B cell (primary cell): ENCODE measurements at regions not wholly inside any gene's neighbourhood (a gene's known extent, or its start where the extent isn't known, plus 50 kb on each side); places are given as distances from the start of the nearest gene placed in this dataset.

Source experiments
- ATAC-seq: fragments of 200-7000 bp; cut with Tn5 transposase; one replicate; pipeline ENCODE4 v1.10.0; 2021; ENCODE audit warnings: low read depth, mild to moderate bottlenecking, moderate number of reproducible peaks, moderate library complexity
- CTCF ChIA-PET: fragments of 350-600 bp; sonication (Branson Sonifier 250); formaldehyde crosslinking; loops from one replicate; lab custom pipeline; 2021; ENCODE audit warnings: antibody characterized with exemption, inconsistent platforms; lab: Charles Lee
- POLR2A ChIA-PET: fragments of 350-600 bp; sonication (Branson Sonifier 250); formaldehyde crosslinking; loops from one replicate; lab custom pipeline; 2021; ENCODE audit warnings: antibody characterized with exemption; lab: Charles Lee
- DNase-seq: peaks from one replicate; pipeline ENCODE4 v3.0.0; 2013
- H2AFZ ChIP-seq: 2 replicates; pipeline ENCODE4 v1.6.1; 2012; ENCODE audit warnings: mild to moderate bottlenecking, low read depth, low read length; ENCODE audit not compliant: insufficient read depth, poor library complexity, severe bottlenecking
- H3K27ac ChIP-seq, 2 donors: 1 replicate in 1 of 2; 2 replicates in 1 of 2; pipeline ENCODE4 v1.5.1; 2012 to 2013; ENCODE audit warnings: low read length in 2 of 2, mild to moderate bottlenecking in 2 of 2, moderate library complexity in 1 of 2
- H3K27me3 ChIP-seq, 4 experiments: fragments of 200-600 bp in 1 of 4; sonication (generic) in 1 of 4; replicated peaks in 1 of 4; 1 replicate in 2 of 4; 2 replicates in 2 of 4; pipeline versions ENCODE4 v1.6.1 to v1.7.0; 2013 to 2016; ENCODE audit warnings: low read length in 3 of 4, mild to moderate bottlenecking in 2 of 4, mixed read lengths in 1 of 4, moderate library complexity in 1 of 4; ENCODE audit not compliant: insufficient read depth in 4 of 4, control insufficient read depth in 3 of 4; ENCODE audit errors: control extremely low read depth in 1 of 4
- H3K36me3 ChIP-seq, 2 experiments: replicated peaks in 1 of 2; 1 replicate in 1 of 2; 2 replicates in 1 of 2; pipeline versions ENCODE4 v1.6.1 to v1.7.1; 2013; ENCODE audit warnings: low read length in 1 of 2; ENCODE audit not compliant: insufficient read depth in 2 of 2, control insufficient read depth in 1 of 2; ENCODE audit errors: control extremely low read depth in 1 of 2, extremely low read depth in 1 of 2
- H3K4me1 ChIP-seq, 2 donors: fragments of 200-600 bp in 1 of 2; sonication (generic) in 1 of 2; 1 replicate in 1 of 2; 2 replicates in 1 of 2; pipeline versions ENCODE4 v1.5.1 to v1.6.1; 2013 to 2017; ENCODE audit warnings: low read length in 2 of 2; ENCODE audit not compliant: control insufficient read depth in 2 of 2, insufficient read depth in 2 of 2
- H3K4me2 ChIP-seq: replicated peaks from 2 replicates; pipeline ENCODE3; 2012; ENCODE audit warnings: mild to moderate bottlenecking, low read depth, low read length; ENCODE audit not compliant: poor library complexity, severe bottlenecking
- H3K4me3 ChIP-seq, 5 experiments: fragments of 200-600 bp in 1 of 5; sonication (generic) in 1 of 5; 1 replicate in 3 of 5; 2 replicates in 2 of 5; pipeline versions ENCODE4 v1.5.1 to v1.7.0; 2011 to 2016; ENCODE audit warnings: low read length in 4 of 5, mild to moderate bottlenecking in 4 of 5, low read depth in 2 of 5, control low read depth in 1 of 5, moderate library complexity in 1 of 5; ENCODE audit not compliant: insufficient read depth in 1 of 5; ENCODE audit errors: control extremely low read depth in 1 of 5, extremely low read depth in 1 of 5
- H3K79me2 ChIP-seq: fragments of 200-600 bp; sonication (generic); one replicate; pipeline ENCODE4 v1.6.0; 2016; ENCODE audit warnings: low read length; ENCODE audit not compliant: control insufficient read depth, insufficient read depth
- H3K9ac ChIP-seq: fragments of 200-600 bp; sonication (generic); 2 replicates; pipeline ENCODE4 v1.6.1; 2017; ENCODE audit warnings: mild to moderate bottlenecking, low read length, moderate library complexity
- H3K9me3 ChIP-seq, 3 donors: one replicate each; pipeline versions ENCODE4 v1.6.1 to v1.7.1; 2013; ENCODE audit warnings: low read length in 2 of 3; ENCODE audit not compliant: control insufficient read depth in 2 of 3, insufficient read depth in 1 of 3; ENCODE audit errors: control extremely low read depth in 1 of 3
- H4K20me1 ChIP-seq: 2 replicates; pipeline ENCODE4 v1.6.0; 2012; ENCODE audit warnings: mild to moderate bottlenecking, low read length; ENCODE audit not compliant: insufficient read depth, control insufficient read depth, poor library complexity, severe bottlenecking
- H3K27ac Mint-ChIP-seq: one replicate; pipeline ENCODE4 v1.8.0; 2021; ENCODE audit warnings: mixed read lengths
- H3K27me3 Mint-ChIP-seq: one replicate; pipeline ENCODE4 v1.8.0; 2021; ENCODE audit warnings: mixed read lengths
- H3K4me1 Mint-ChIP-seq: one replicate; pipeline ENCODE4 v1.8.0; 2021; ENCODE audit warnings: mixed read lengths
- H3K4me3 Mint-ChIP-seq: one replicate; pipeline ENCODE4 v1.8.0; 2021; ENCODE audit warnings: mixed read lengths
- H3K9me3 Mint-ChIP-seq: one replicate; pipeline ENCODE4 v1.8.0; 2022; ENCODE audit warnings: mixed read lengths; ENCODE audit not compliant: insufficient read depth
- EZH2 ChIP-seq: IDR thresholded peaks from 2 replicates; pipeline ENCODE4 v1.6.1; 2012; ENCODE audit warnings: borderline replicate concordance, low read depth, mild to moderate bottlenecking, moderate library complexity, low read length; ENCODE audit not compliant: insufficient read depth, poor library complexity, severe bottlenecking
- whole genome bisulfite sequencing: methylation state at CpG from one replicate; pipeline ENCODE4 v1.1.5; 2013; ENCODE audit warnings: missing lambda C conversion rate; ENCODE audit not compliant: insufficient coverage; 5-methylcytosine and 5-hydroxymethylcytosine counted together
- intact Hi-C: fragments of 100-400 bp; cut with micrococcal nuclease; formaldehyde crosslinking; loops from one replicate; pipeline ENCODE4 v1.10.0; 2022
- TF ChIP-seq, protein P1 (sequence below): fragments of 200-600 bp; IDR thresholded peaks from one replicate; pipeline ENCODE4 v1.8.0; 2022; ENCODE audit warnings: antibody characterized with exemption, mild to moderate bottlenecking

DNA sequence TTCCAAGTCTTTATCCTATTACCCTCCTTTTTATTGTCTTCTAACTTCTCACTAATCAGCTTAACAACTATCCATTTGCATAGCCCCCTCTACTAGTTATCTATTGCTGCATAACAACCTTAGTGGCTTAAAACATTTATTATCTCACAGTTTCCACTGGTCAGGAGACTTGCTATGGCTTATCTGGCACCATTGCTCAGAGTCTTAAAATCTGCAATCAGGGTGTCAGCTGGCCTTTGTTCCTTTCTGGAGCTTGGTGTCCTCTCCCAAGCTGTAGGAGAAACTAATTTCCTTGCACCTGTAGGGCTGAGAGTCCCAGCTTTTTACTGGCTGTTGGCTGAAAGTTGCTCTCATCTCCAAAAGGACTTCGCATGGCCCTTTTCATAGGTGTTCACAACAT is 137.0 kb upstream of the SMIM31 start:
- H3K27ac ChIP-seq: no peak overlapping the region
- no peak overlapping the region for H3K4me3 ChIP-seq
- TF ChIP-seq, protein P1, sequence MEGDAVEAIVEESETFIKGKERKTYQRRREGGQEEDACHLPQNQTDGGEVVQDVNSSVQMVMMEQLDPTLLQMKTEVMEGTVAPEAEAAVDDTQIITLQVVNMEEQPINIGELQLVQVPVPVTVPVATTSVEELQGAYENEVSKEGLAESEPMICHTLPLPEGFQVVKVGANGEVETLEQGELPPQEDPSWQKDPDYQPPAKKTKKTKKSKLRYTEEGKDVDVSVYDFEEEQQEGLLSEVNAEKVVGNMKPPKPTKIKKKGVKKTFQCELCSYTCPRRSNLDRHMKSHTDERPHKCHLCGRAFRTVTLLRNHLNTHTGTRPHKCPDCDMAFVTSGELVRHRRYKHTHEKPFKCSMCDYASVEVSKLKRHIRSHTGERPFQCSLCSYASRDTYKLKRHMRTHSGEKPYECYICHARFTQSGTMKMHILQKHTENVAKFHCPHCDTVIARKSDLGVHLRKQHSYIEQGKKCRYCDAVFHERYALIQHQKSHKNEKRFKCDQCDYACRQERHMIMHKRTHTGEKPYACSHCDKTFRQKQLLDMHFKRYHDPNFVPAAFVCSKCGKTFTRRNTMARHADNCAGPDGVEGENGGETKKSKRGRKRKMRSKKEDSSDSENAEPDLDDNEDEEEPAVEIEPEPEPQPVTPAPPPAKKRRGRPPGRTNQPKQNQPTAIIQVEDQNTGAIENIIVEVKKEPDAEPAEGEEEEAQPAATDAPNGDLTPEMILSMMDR: no peak
- TF ChIP-seq EZH2: no peak
- no peaks in the 10 kb centered on the region for H3K79me2 ChIP-seq
- ATAC-seq (no peak), DNase-seq (no peak)
- H3K4me2 ChIP-seq: no peak overlapping the region
- no peak overlapping the region for H3K4me3 Mint-ChIP-seq
- no peaks in the 10 kb centered on the region for H3K9me3 Mint-ChIP-seq
- ChIA-PET CTCF (no interaction called here), POLR2A (no interaction called here)
- no peaks in the 10 kb centered on the region for H3K27me3 Mint-ChIP-seq
- no peaks in the 10 kb centered on the region for H3K36me3 ChIP-seq
- no peaks in the 10 kb centered on the region for H3K4me1 ChIP-seq
- intact Hi-C loops: no loop called here
- WGBS: 83% methylated on average over 1 of the region's 1 CpG
- no peaks in the 10 kb centered on the region for H3K9me3 ChIP-seq
- no peaks in the 10 kb centered on the region for H3K4me1 Mint-ChIP-seq
- no peak overlapping the region for H2AFZ ChIP-seq
- H4K20me1 ChIP-seq: no peaks in the 10 kb centered on the region
- H3K27me3 ChIP-seq: no peaks in the 10 kb centered on the region
- H3K27ac Mint-ChIP-seq: no peak overlapping the region
- no peak overlapping the region for H3K9ac ChIP-seq

DNA sequence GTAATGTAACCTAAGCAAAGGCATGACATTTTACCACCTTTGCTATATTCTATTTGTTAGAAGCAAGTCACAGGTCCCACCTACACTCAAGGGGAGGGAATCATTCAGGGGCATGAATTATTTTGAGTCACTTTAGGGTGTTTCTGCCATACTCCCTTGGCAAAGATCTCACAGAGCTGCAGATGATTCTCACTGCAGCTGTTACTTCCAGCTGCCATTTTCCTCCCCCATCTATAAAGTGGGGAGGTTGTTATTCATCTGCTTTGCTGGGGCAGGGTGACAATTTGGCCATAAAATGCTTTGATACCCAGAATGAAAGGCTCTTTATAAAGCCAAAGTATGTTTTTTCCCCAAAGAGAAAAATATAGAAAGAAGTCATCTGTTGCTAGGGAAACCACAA is 136.5 kb upstream of the SMIM31 start:
- Histone ChIP-seq H3K4me2 (no peak overlapping the region), H3K36me3 (no peaks in the 10 kb centered on the region), H2AFZ (no peak overlapping the region), H4K20me1 (no peaks in the 10 kb centered on the region), H3K9ac (no peak overlapping the region), H3K79me2 (no peaks in the 10 kb centered on the region), H3K4me1 (no peaks in the 10 kb centered on the region), H3K27ac (no peak overlapping the region), H3K4me3 (no peak overlapping the region), H3K9me3 (no peaks in the 10 kb centered on the region), H3K27me3 (no peaks in the 10 kb centered on the region)
- DNase-seq (no peak), ATAC-seq (no peak)
- H3K4me1 Mint-ChIP-seq: no peaks in the 10 kb centered on the region
- H3K9me3 Mint-ChIP-seq: no peaks in the 10 kb centered on the region
- H3K27ac Mint-ChIP-seq: no peak overlapping the region
- no peak for TF ChIP-seq EZH2
- TF ChIP-seq, protein P1: no peak
- no peak overlapping the region for H3K4me3 Mint-ChIP-seq
- intact Hi-C loops: no loop called here
- ChIA-PET POLR2A (no interaction called here), CTCF (no interaction called here)
- no peaks in the 10 kb centered on the region for H3K27me3 Mint-ChIP-seq
